Ovary (tissue), 7 donors: ENCODE measurements at regions not wholly inside any gene's neighbourhood (a gene's known extent, or its start where the extent isn't known, plus 50 kb on each side); places are given as distances from the start of the nearest gene placed in this dataset.

Experiments used
- DNase-seq, 5 donors: peaks; one replicate each; pipeline ENCODE4 v3.0.0-alpha.2; 2019 to 2020
- H3K27ac ChIP-seq, 2 donors: fragments of 200-600 bp; one replicate each; pipeline versions ENCODE4 v1.5.1 to v1.8.0; 2019 to 2022
- H3K27me3 ChIP-seq: fragments of 200-600 bp; one replicate; pipeline ENCODE4 v1.8.0; 2022
- H3K36me3 ChIP-seq: fragments of 200-600 bp; sonication (generic); one replicate; pipeline ENCODE4 v1.5.1; 2019
- H3K4me1 ChIP-seq: one replicate; pipeline ENCODE4 v1.8.1; 2013; ENCODE audit warnings: mild to moderate bottlenecking, moderate library complexity; ENCODE audit not compliant: insufficient read depth
- H3K4me3 ChIP-seq: fragments of 200-600 bp; sonication (generic); one replicate; pipeline ENCODE4 v1.5.1; 2017
- H3K9me3 ChIP-seq, 2 donors: fragments of 200-600 bp in 1 of 2; sonication (generic) in 1 of 2; one replicate each; pipeline versions ENCODE4 v1.5.1 to v1.8.1; 2013 to 2019; ENCODE audit warnings: mild to moderate bottlenecking in 1 of 2, moderate library complexity in 1 of 2
- CTCF ChIP-seq, 3 donors: fragments of 450-650 bp in 2 of 3; fragments of 200-600 bp in 1 of 3; IDR thresholded peaks; one replicate each; pipeline versions ENCODE4 v1.5.1 to v1.8.0; 2016 to 2022; ENCODE audit warnings: antibody characterized with exemption in 3 of 3, mild to moderate bottlenecking in 1 of 3
- EP300 ChIP-seq: sonication (generic); formaldehyde crosslinking; IDR thresholded peaks from one replicate; pipeline ENCODE4 v1.6.1; 2017; ENCODE audit warnings: antibody characterized with exemption
- POLR2A ChIP-seq: fragments of 450-650 bp; IDR thresholded peaks from one replicate; pipeline ENCODE4 v1.6.1; 2017; ENCODE audit warnings: antibody characterized with exemption, mild to moderate bottlenecking, moderate library complexity
- WGBS, 3 donors: extraction: QIAGEN DNeasy Blood & Tissue Kit in 1 of 3; methylation state at CpG; one replicate each; pipeline versions ENCODE4 v1.1.5 to v1.1.7; 2013 to 2017; 5-methylcytosine and 5-hydroxymethylcytosine counted together
- intact Hi-C, 4 donors: fragments of 100-400 bp; cut with DNase I; formaldehyde crosslinking; loops; one replicate each; pipeline versions ENCODE4 v1.11.0 to v1.15.1; 2022 to 2023
- donor health status: DM: no; HTN: no; CAD: no; lungs with moderate emphysema.
- donor health status: DM: no; HTN: no; CAD: no.
- donor health status: Bipolar disorder and iron deficiency.
- donor health status: DM: no; HTN: no; CAD: no.
- donor health status: DM: yes; HTN: yes; CAD: no.

- WGBS, 3 donors: 92 to 94% (median 94%) methylated on average over 2 of the region's 2 CpGs
- no peak for DNase-seq
- TF ChIP-seq CTCF (IDR thresholded peaks at IDR 0.05) (no peak), EP300 (no peak), POLR2A (no peak)
- no peaks in the 10 kb centered on the region for H3K36me3 ChIP-seq
- peaks cover 2% of the 10 kb centered on the region for H3K4me1 ChIP-seq
- H3K27me3 ChIP-seq: no peaks in the 10 kb centered on the region
- no peak overlapping the region for H3K4me3 ChIP-seq
- no peaks in the 10 kb centered on the region for H3K9me3 ChIP-seq
- intact Hi-C loops: no loop called here
- H3K27ac ChIP-seq: no peak overlapping the region
Observed at GRCh38 chr7:94128072-94128471, 123.9 kb upstream of the BET1 start.

- 0 to 6% (median 5%) methylated on average over 1 of the region's 1 CpG for WGBS, 3 donors
Observed at GRCh38 chr7:94129443-94130140, 125.4 kb upstream of the BET1 start.

GRCh38 chr7:94130716-94131115 is 126.6 kb upstream of the BET1 start:
- H3K9me3 ChIP-seq: no peaks in the 10 kb centered on the region
- no peaks in the 10 kb centered on the region for H3K27me3 ChIP-seq
- 95 to 100% (median 98%) methylated on average over 3 of the region's 3 CpGs for WGBS, 3 donors
- intact Hi-C loops: loop anchor here in 1 of 4 donors (10.0 kb wide), 1 partner anchor 1154 kb away; no protein-coding TSS in a partner anchor
- DNase-seq: peak in 1 of 5 donors; percentile 5
- no peak overlapping the region for H3K27ac ChIP-seq
- H3K4me3 ChIP-seq: no peak overlapping the region
- H3K36me3 ChIP-seq: no peaks in the 10 kb centered on the region
- no peak for TF ChIP-seq EP300
- no peak for TF ChIP-seq CTCF (IDR thresholded peaks at IDR 0.05)
- TF ChIP-seq POLR2A: no peak
- H3K4me1 ChIP-seq: peaks cover 2% of the 10 kb centered on the region

More at GRCh38 chr7:94129443-94130140, 125.4 kb upstream of the BET1 start:
- DNase-seq: no peak
- no peak for TF ChIP-seq CTCF (IDR thresholded peaks at IDR 0.05)
- no peak for TF ChIP-seq EP300
- TF ChIP-seq POLR2A: no peak
- no peaks in the 10 kb centered on the region for H3K27me3 ChIP-seq
- no peak overlapping the region for H3K4me3 ChIP-seq
- peaks cover 2% of the 10 kb centered on the region for H3K4me1 ChIP-seq
- peak overlapping the region in 1 of 2 donors; percentile 18 for H3K27ac ChIP-seq
- intact Hi-C loops: loop anchor here in 1 of 4 donors (10.0 kb wide), 1 partner anchor 1155 kb away; no protein-coding TSS in a partner anchor
- no peaks in the 10 kb centered on the region for H3K36me3 ChIP-seq
- no peaks in the 10 kb centered on the region for H3K9me3 ChIP-seq

- peak in 1 of 5 donors; percentile 8 for DNase-seq
- Histone ChIP-seq H3K9me3 (no peaks in the 10 kb centered on the region), H3K4me1 (peaks cover 2% of the 10 kb centered on the region), H3K27ac (no peak overlapping the region), H3K36me3 (no peaks in the 10 kb centered on the region), H3K27me3 (no peaks in the 10 kb centered on the region), H3K4me3 (no peak overlapping the region)
- WGBS, 3 donors: 27 to 39% (median 28%) methylated on average over 4 of the region's 4 CpGs
- intact Hi-C loops: loop anchor here in 1 of 4 donors (10.0 kb wide), 1 partner anchor 1151 kb away; no protein-coding TSS in a partner anchor
- TF ChIP-seq POLR2A (no peak), CTCF (IDR thresholded peaks at IDR 0.05) (no peak), EP300 (no peak)
Observed at GRCh38 chr7:94133460-94133859, 129.3 kb upstream of the BET1 start.
